ENCODE measurements at regions not wholly inside any gene's neighbourhood (a gene's known extent, or its start where the extent isn't known, plus 50 kb on each side); places are given as distances from the start of the nearest gene placed in this dataset.

GRCh38 chr20:47863981-47864380 is 78.7 kb upstream of the SULF2 start:
- TF ChIP-seq MAX (IDR thresholded peaks at IDR 0.05; ENCODE audit: low read depth, low read length), result no peak
- TF ChIP-seq POLR2A (IDR thresholded peaks at IDR 0.05; ENCODE audit: extremely low read depth, insufficient read length), result no peak
- no peak for TF ChIP-seq CTCF (IDR thresholded peaks at IDR 0.05; ENCODE audit: low read depth, low read length)
- no peak overlapping the region for H3K4me3 ChIP-seq (ENCODE audit: low read depth, low read length)
- no peak for DNase-seq (ENCODE audit: low read depth)

- TF ChIP-seq MYC (IDR thresholded peaks at IDR 0.05; ENCODE audit: low read depth, low read length) (no peak), CTCF (IDR thresholded peaks at IDR 0.05; ENCODE audit: low read depth, low read length) (no peak), MAX (IDR thresholded peaks at IDR 0.05; ENCODE audit: low read depth, low read length) (no peak), POLR2A (IDR thresholded peaks at IDR 0.05; ENCODE audit: extremely low read depth, insufficient read length) (no peak)
- H3K4me3 ChIP-seq (ENCODE audit: low read depth, low read length), result no peak overlapping the region
- DNase-seq (ENCODE audit: low read depth), result no peak
These were observed 78.2 kb upstream of the SULF2 start for GRCh38 chr20:47863315-47863965.

DNA sequence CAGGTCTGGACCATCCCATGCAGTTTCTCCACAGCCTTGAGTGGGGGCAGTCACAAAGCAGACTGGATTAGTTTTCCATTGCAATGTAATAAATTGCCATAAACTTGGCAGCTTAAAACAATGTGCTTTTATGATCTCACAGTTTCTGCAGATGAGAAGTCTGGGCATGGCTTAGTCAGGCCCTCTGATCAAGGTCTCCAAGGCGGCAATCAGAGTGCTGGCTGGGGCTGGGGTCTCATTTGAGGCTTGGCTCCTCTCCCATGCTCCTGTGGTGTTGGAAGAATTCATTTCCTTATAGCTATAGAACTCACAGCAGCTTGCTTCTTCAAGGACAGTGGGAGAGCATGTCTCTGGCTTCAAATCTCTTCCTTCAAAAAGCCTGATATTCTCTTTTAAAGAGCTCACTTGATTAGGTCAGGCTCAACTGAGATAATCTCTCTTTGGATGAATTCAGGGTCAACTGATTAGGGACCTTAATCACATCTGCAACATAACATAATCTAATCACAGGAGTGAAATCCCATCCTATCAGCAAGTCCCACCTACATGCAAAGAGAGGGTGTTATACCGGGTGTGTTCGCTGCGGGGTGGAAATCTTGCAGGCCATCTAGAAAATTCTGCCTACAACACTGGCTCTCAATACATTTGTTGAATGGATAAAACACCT is 77.4 kb upstream of the SULF2 start:
- TF ChIP-seq MYC (IDR thresholded peaks at IDR 0.05; ENCODE audit: low read depth, low read length) (no peak), CTCF (IDR thresholded peaks at IDR 0.05; ENCODE audit: low read depth, low read length) (no peak), POLR2A (IDR thresholded peaks at IDR 0.05; ENCODE audit: extremely low read depth, insufficient read length) (no peak)
- no peak for DNase-seq (ENCODE audit: low read depth)
- H3K4me3 ChIP-seq (ENCODE audit: low read depth, low read length), result no peak overlapping the region

DNA sequence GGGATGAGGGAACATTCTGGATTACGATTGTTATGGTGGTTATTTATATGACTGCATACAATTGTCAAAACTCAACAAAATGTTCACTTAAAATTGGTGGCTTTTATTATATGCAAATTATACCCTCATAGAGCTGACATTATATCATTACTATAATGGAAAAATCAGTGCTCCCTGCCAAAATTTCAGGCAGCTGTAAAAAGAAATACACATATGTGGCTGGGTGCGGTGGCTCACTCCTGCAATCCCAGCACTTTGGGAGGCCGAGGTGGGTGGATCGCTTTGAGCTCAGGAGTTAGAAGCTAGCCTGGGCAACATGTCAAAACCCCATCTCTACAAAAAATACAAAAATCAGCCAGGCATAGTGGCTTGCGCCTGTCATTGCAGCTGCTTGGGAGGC is 75.8 kb upstream of the SULF2 start:
- TF ChIP-seq POLR2A (IDR thresholded peaks at IDR 0.05; ENCODE audit: extremely low read depth, insufficient read length), result no peak
- TF ChIP-seq MAX (IDR thresholded peaks at IDR 0.05; ENCODE audit: low read depth, low read length), result no peak
- no peak for TF ChIP-seq MYC (IDR thresholded peaks at IDR 0.05; ENCODE audit: low read depth, low read length)
- no peak for TF ChIP-seq CTCF (IDR thresholded peaks at IDR 0.05; ENCODE audit: low read depth, low read length)
- H3K4me3 ChIP-seq (ENCODE audit: low read depth, low read length), result no peak overlapping the region
- no peak for DNase-seq (ENCODE audit: low read depth)

- DNase-seq (ENCODE audit: low read depth), result no peak
- TF ChIP-seq MAX (IDR thresholded peaks at IDR 0.05; ENCODE audit: low read depth, low read length) (no peak), CTCF (IDR thresholded peaks at IDR 0.05; ENCODE audit: low read depth, low read length) (no peak), POLR2A (IDR thresholded peaks at IDR 0.05; ENCODE audit: extremely low read depth, insufficient read length) (no peak), MYC (IDR thresholded peaks at IDR 0.05; ENCODE audit: low read depth, low read length) (no peak)
- no peak overlapping the region for H3K4me3 ChIP-seq (ENCODE audit: low read depth, low read length)
These were observed 75.0 kb upstream of the SULF2 start for GRCh38 chr20:47860049-47860830.
